HEK293T (cell line): ENCODE measurements at regions not wholly inside any gene's neighbourhood (a gene's known extent, or its start where the extent isn't known, plus 50 kb on each side); places are given as distances from the start of the nearest gene placed in this dataset.
"Not testable (repeated sequence)": the region's sequence is repeated elsewhere in the genome, so short reads cannot be mapped to it uniquely, and the experiment has no call there.

ENCODE experiments used
- CTCF ChIA-PET: fragments of 350-600 bp; formaldehyde crosslinking; extraction: SDS; loops from one replicate; lab custom pipeline; 2021; ENCODE audit warnings: antibody characterized with exemption, inconsistent platforms; lab: Yijun Ruan, JAX
- POLR2A ChIA-PET: fragments of 350-600 bp; formaldehyde crosslinking; extraction: SDS; loops from one replicate; lab custom pipeline; 2020; ENCODE audit warnings: antibody characterized with exemption, inconsistent platforms; lab: Yijun Ruan, JAX
- DNase-seq: peaks from one replicate; pipeline ENCODE4 v3.0.0; 2012; ENCODE audit warnings: mixed read lengths; ENCODE audit errors: extremely low spot score
- ARNT ChIP-seq: fragments of 450-650 bp; IDR thresholded peaks from 2 replicates; pipeline ENCODE4 v1.6.1; 2017; ENCODE audit warnings: mild to moderate bottlenecking
- BHLHE40 ChIP-seq: fragments of 450-650 bp; IDR thresholded peaks from 2 replicates; pipeline ENCODE4 v1.6.1; 2016; ENCODE audit warnings: mild to moderate bottlenecking, moderate library complexity, borderline replicate concordance
- CTBP1 ChIP-seq: fragments of 450-650 bp; IDR thresholded peaks from 2 replicates; pipeline ENCODE4 v1.6.1; 2016; ENCODE audit warnings: borderline replicate concordance
- ELF4 ChIP-seq: fragments of 450-650 bp; IDR thresholded peaks from 2 replicates; pipeline ENCODE4 v1.6.1; 2017; ENCODE audit warnings: antibody characterized with exemption
- FOXA1 ChIP-seq: fragments of 450-650 bp; IDR thresholded peaks from 2 replicates; pipeline ENCODE4 v1.6.1; 2016; ENCODE audit warnings: mild to moderate bottlenecking
- FOXK2 ChIP-seq: fragments of 450-650 bp; IDR thresholded peaks from 2 replicates; pipeline ENCODE4 v1.6.1; 2016; ENCODE audit warnings: mild to moderate bottlenecking
- FOXM1 ChIP-seq: fragments of 450-650 bp; IDR thresholded peaks from 2 replicates; pipeline ENCODE4 v1.6.1; 2017; ENCODE audit warnings: mild to moderate bottlenecking, borderline replicate concordance
- HDGF ChIP-seq: fragments of 450-650 bp; IDR thresholded peaks from 2 replicates; pipeline ENCODE4 v1.6.1; 2017; ENCODE audit warnings: antibody characterized with exemption, borderline replicate concordance
- L3MBTL2 ChIP-seq: fragments of 450-650 bp; conservative IDR thresholded peaks from 2 replicates; pipeline ENCODE4 v1.6.1; 2016; ENCODE audit warnings: mild to moderate bottlenecking
- LEF1 ChIP-seq: fragments of 450-650 bp; IDR thresholded peaks from 2 replicates; pipeline ENCODE4 v1.6.1; 2017; ENCODE audit warnings: mild to moderate bottlenecking, borderline replicate concordance
- NFRKB ChIP-seq: fragments of 450-650 bp; IDR thresholded peaks from 2 replicates; pipeline ENCODE4 v1.6.1; 2016; ENCODE audit warnings: mild to moderate bottlenecking, moderate library complexity
- PKNOX1 ChIP-seq: fragments of 450-650 bp; IDR thresholded peaks from 2 replicates; pipeline ENCODE4 v1.6.1; 2016
- SP1 ChIP-seq: fragments of 450-650 bp; IDR thresholded peaks from 2 replicates; pipeline ENCODE4 v1.6.1; 2017
- SUZ12 ChIP-seq: fragments of 450-650 bp; IDR thresholded peaks from 2 replicates; pipeline ENCODE4 v1.6.1; 2016; ENCODE audit warnings: mild to moderate bottlenecking
- TARDBP ChIP-seq: fragments of 450-650 bp; IDR thresholded peaks from 2 replicates; pipeline ENCODE4 v1.6.1; 2016
- ZNF384 ChIP-seq: fragments of 450-650 bp; IDR thresholded peaks from 2 replicates; pipeline ENCODE4 v1.6.1; 2016

GRCh38 chr3:162628531-162628930 lies 1131.9 kb downstream of the OTOL1 start:
- no peak for TF ChIP-seq BHLHE40
- no peak for TF ChIP-seq FOXA1
- TF ChIP-seq TARDBP = no peak
- CTCF ChIA-PET = no interaction called here
- POLR2A ChIA-PET = no interaction called here
- DNase-seq = no peak

- CTCF ChIA-PET = no interaction called here
- POLR2A ChIA-PET = no interaction called here
- TF ChIP-seq SP1 (no peak), PKNOX1 (no peak), ZNF384 (no peak), TARDBP (no peak), FOXM1 (no peak)
- DNase-seq = no peak
These were observed 1132.8 kb downstream of the OTOL1 start for GRCh38 chr3:162629372-162629771.

- POLR2A ChIA-PET = no interaction called here
- CTCF ChIA-PET = no interaction called here
- no peak for DNase-seq
- no peak for TF ChIP-seq FOXM1
- TF ChIP-seq L3MBTL2 = no peak
- TF ChIP-seq FOXK2 = no peak
- no peak for TF ChIP-seq SUZ12
- TF ChIP-seq BHLHE40 = no peak
These were observed 1136.1 kb downstream of the OTOL1 start for GRCh38 chr3:162632672-162633071.

- DNase-seq, POLR2A ChIA-PET, CTCF ChIA-PET: not testable (repeated sequence)
These were observed 1143.6 kb downstream of the OTOL1 start for GRCh38 chr3:162640208-162640607.

GRCh38 chr3:162641317-162641716 lies 1144.7 kb downstream of the OTOL1 start:
- ChIA-PET CTCF (no interaction called here), POLR2A (no interaction called here)
- no peak for TF ChIP-seq CTBP1
- no peak for TF ChIP-seq LEF1
- no peak for TF ChIP-seq NFRKB
- no peak for TF ChIP-seq SP1
- TF ChIP-seq BHLHE40 = no peak
- no peak for TF ChIP-seq SUZ12
- DNase-seq = no peak

GRCh38 chr3:162641907-162642306 lies 1145.3 kb downstream of the OTOL1 start:
- TF ChIP-seq TARDBP = no peak
- TF ChIP-seq ELF4 = no peak
- no peak for TF ChIP-seq LEF1
- TF ChIP-seq L3MBTL2 = no peak
- TF ChIP-seq BHLHE40 = no peak
- TF ChIP-seq CTBP1 = no peak
- no peak for DNase-seq
- CTCF ChIA-PET = no interaction called here
- POLR2A ChIA-PET = no interaction called here

GRCh38 chr3:162643245-162643644 lies 1146.6 kb downstream of the OTOL1 start:
- ChIA-PET POLR2A (no interaction called here), CTCF (no interaction called here)
- DNase-seq = no peak
- TF ChIP-seq ZNF384 (no peak), ELF4 (no peak), FOXK2 (no peak), PKNOX1 (no peak), TARDBP (no peak), L3MBTL2 (no peak), BHLHE40 (no peak), LEF1 (no peak), SP1 (no peak), SUZ12 (no peak), CTBP1 (no peak), FOXA1 (no peak), FOXM1 (no peak), NFRKB (no peak), ARNT (no peak)

GRCh38 chr3:162647321-162647720 lies 1150.7 kb downstream of the OTOL1 start:
- TF ChIP-seq CTBP1 (no peak), ELF4 (no peak), HDGF (no peak), PKNOX1 (no peak), FOXM1 (no peak), FOXA1 (no peak), ZNF384 (no peak)
- DNase-seq = no peak
- POLR2A ChIA-PET = no interaction called here
- CTCF ChIA-PET = no interaction called here
